ENCODE measurements at regions not wholly inside any gene's neighbourhood (a gene's known extent, or its start where the extent isn't known, plus 50 kb on each side); places are given as distances from the start of the nearest gene placed in this dataset.
A peak's percentile ranks its signal among the peaks of the same experiment; 100 is the strongest.

DNA sequence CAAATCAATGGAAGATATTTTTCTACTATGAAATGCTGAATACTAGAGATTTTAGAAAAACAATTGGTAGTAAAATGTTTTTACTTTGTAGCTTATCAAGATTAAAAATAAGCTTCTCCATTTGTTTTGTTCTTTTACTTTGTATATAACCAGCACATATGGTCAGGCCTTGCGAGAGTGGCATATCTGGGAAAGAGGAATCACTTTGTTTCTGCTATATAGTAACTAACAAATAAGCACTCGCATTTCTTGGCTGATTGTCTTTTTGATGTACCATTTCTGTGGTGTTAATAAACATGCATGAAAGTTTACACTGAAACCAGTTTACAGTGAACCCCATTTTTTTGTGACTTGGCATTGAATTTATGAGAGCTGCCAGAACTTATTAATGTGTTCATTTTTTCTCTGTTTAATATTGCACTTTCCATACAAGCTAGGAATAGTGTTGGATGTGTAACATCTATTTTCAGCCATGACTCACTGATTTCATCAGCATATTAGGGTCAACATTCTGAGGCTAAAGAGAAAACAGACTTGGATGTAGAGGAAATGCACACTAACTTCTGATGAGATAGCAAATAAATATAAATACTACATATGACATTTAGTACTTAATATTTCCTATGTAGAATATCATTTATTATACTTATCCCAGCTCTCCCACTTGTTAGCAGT, 635.5 kb downstream of the KCNH5 start:
- no peak overlapping the region for H3K4me3 ChIP-seq (ENCODE audit: low read depth, low read length)
- TF ChIP-seq, protein P1, sequence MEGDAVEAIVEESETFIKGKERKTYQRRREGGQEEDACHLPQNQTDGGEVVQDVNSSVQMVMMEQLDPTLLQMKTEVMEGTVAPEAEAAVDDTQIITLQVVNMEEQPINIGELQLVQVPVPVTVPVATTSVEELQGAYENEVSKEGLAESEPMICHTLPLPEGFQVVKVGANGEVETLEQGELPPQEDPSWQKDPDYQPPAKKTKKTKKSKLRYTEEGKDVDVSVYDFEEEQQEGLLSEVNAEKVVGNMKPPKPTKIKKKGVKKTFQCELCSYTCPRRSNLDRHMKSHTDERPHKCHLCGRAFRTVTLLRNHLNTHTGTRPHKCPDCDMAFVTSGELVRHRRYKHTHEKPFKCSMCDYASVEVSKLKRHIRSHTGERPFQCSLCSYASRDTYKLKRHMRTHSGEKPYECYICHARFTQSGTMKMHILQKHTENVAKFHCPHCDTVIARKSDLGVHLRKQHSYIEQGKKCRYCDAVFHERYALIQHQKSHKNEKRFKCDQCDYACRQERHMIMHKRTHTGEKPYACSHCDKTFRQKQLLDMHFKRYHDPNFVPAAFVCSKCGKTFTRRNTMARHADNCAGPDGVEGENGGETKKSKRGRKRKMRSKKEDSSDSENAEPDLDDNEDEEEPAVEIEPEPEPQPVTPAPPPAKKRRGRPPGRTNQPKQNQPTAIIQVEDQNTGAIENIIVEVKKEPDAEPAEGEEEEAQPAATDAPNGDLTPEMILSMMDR (IDR thresholded peaks at IDR 0.05; ENCODE audit: insufficient read depth, low read length) = no peak
- peak; percentile 36 for DNase-seq (ENCODE audit: low read depth)

DNA sequence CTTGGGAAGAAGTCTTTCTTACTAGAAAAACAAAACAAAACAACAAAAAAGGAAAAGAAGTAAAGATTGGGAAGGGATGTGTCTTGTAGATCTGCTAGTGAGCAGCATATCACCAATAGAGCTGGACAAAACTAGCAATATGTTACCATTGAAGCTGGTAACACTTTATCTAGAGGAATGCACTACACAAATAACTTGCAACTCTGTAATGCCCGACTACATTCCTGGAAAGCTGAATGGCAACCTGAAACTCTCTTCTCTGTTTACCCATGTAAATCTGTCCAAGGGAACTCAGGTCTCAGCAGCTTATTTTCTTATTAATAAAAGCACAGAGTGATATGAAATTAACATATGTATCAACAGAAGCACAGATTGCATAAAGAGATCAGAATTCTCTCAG, 624.4 kb downstream of the KCNH5 start:
- TF ChIP-seq, protein P1 (IDR thresholded peaks at IDR 0.05; ENCODE audit: insufficient read depth, low read length) = no peak

DNA sequence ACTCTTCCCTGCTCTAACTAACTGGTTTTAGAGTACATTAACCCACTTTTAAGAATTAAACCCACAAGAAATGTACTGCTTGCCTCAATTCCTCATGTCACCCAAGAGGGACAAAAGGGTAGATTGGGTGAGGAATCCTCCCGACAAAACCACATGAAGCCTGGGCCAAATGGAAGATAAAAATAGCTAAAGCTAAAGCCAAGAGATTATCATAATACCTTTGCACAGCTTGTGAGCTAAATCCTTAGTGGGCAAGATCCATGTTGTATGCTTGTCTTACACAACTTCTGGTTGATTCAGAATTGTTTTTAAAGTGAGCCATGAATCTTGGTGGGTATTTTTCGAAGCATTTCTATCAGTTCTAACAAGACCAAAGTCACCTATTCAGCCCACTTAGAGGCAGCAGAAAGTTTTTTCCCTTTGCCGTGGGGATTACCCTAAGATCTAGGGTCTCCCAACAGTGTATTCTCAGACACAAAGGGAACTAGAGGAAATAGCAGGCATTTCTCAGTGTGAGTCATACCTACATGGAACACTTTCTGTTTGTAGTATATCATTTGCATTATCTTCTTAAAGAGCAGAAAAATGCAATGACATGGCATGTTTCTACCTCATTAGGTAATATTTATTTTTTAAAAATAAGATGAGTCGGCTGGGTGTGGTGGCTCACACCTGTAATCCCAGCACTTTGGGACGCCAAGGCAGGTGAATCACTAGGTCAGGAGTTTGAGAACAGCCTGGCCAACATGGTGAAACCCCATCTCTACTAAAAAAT, 616.6 kb downstream of the KCNH5 start:
- H3K4me3 ChIP-seq (ENCODE audit: low read depth, low read length) = no peak overlapping the region
- TF ChIP-seq, protein P1 (IDR thresholded peaks at IDR 0.05; ENCODE audit: insufficient read depth, low read length) = no peak
- no peak for DNase-seq (ENCODE audit: low read depth)

More for the DNA sequence above, 624.4 kb downstream of the KCNH5 start:
- no peak for DNase-seq (ENCODE audit: low read depth)
- no peak overlapping the region for H3K4me3 ChIP-seq (ENCODE audit: low read depth, low read length)

DNA sequence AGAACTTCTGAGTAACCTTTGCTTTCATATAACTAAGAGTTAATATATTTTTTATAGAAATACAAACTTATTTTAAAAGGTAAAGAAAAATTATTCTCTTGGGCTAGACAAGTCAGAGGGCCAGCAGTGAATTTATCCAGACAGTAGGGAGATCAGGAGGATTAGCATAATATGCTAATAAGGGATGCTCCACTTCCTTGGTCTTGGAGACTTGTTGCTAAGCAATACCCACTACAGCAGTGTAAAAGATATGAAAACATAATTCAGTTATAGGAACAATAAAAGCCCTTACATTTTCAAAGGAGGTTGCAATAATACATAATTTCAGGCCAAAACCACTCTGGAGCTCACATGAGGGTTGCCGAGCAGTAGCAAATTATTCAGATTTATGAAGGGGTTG, 615.6 kb downstream of the KCNH5 start:
- TF ChIP-seq, protein P1 (IDR thresholded peaks at IDR 0.05; ENCODE audit: insufficient read depth, low read length) = no peak
- no peak overlapping the region for H3K4me3 ChIP-seq (ENCODE audit: low read depth, low read length)
- DNase-seq (ENCODE audit: low read depth) = no peak

DNA sequence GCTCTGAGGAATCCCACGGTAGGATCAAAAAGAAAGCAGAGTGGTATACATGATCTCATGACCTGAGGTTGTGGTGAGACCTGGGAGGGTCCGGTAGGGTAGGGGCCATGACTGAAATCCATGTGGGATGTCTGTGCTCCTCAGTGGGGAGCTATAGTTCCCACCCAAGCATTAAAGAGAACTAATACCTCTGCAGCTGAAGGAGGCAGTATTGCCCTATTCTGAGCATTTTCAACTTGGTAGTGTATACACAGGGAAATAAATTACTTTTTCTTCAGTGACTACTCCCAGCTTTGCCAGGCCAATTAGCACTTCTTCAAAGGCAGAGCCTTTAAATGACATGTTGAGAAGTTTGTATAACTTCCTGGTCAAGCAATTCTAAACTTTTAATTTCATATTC, 613.8 kb downstream of the KCNH5 start:
- TF ChIP-seq, protein P1 (IDR thresholded peaks at IDR 0.05; ENCODE audit: insufficient read depth, low read length) = no peak
- no peak overlapping the region for H3K4me3 ChIP-seq (ENCODE audit: low read depth, low read length)
- no peak for DNase-seq (ENCODE audit: low read depth)

DNA sequence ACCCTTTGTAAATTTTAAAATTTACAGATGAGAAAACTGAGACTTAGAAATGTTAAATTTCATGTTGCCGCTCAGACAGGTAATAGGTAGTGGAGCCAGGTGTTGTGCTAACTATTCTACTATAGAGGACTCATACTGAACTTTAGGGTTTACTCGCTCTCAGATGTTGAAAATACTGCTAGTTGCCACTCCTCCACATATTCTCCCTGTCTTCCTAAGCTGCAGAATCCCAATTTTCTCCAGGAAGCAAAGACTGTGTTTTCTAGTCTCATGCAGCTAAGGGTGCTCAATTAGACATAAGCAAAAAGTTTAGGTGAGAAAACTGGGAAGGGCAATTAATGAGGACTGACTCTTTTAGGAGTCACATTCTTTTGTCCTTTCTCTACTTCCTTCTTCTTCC, 612.3 kb downstream of the KCNH5 start:
- H3K4me3 ChIP-seq (ENCODE audit: low read depth, low read length) = no peak overlapping the region
- TF ChIP-seq, protein P1 (IDR thresholded peaks at IDR 0.05; ENCODE audit: insufficient read depth, low read length) = no peak

More for the DNA sequence above, 612.3 kb downstream of the KCNH5 start:
- DNase-seq (ENCODE audit: low read depth) = no peak

All from fibroblast of the aortic adventitia (primary cell).